ENCODE measurements at regions not wholly inside any gene's neighbourhood (a gene's known extent, or its start where the extent isn't known, plus 50 kb on each side); places are given as distances from the start of the nearest gene placed in this dataset.

- TF ChIP-seq CTCF (IDR thresholded peaks at IDR 0.05; ENCODE audit: low read length) (no peak), EZH2 (optimal IDR thresholded peaks at IDR 0.05; ENCODE audit: low read depth, low read length) (no peak), EZH2phosphoT487 (IDR thresholded peaks at IDR 0.05; ENCODE audit: low read length) (no peak)
Observed at GRCh38 chr9:11443631-11444030, 830.8 kb upstream of the PTPRD start.

Measured in MM.1S (cell line).